GM19043 (cell line): ENCODE measurements at regions not wholly inside any gene's neighbourhood (a gene's known extent, or its start where the extent isn't known, plus 50 kb on each side); places are given as distances from the start of the nearest gene placed in this dataset.

ENCODE experiments used
- ATAC-seq: cut with Tn5 transposase; IDR thresholded peaks from one replicate; pipeline ENCODE4 v1.9.1; 2021; ENCODE audit warnings: low read depth; ENCODE audit not compliant: unreplicated experiment

DNA sequence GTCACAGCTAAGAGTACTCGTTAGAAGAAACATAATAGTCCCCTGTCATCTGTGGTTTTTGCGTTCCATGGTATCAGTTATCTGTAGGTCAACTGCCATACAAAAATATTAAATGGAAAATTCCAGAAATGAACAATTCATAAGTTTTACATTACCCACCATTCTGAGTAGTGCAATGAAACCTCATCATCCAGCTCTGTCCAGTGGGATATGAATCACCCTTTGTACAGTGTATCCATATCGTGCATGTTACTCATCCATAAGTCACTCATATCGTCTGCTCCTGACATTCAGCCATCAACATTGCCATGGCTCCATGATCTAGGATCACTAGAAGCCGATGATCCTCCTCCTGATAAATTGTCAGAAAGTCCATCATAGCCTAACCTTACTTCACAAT lies 174.9 kb upstream of the C11orf87 start:
- no peak for ATAC-seq

DNA sequence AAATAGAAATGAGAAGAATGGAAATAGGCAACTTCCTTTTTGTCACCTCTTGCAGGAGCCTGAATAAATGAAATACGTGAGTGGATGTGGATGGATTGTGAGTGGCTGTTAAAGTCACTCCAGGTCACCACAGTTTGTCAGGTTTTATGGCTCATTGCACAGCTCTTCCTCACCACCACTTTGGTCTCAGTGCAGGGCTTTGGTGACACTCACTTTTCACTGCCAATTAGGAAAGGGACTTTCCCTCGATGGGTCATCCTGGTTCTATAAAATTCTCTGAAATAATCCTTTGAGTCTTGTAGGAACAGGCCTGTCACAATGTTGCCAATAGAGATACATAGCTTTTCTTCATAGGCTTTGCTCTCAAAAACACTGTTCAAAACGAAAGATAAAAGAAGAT lies 172.4 kb upstream of the C11orf87 start:
- ATAC-seq = no peak

DNA sequence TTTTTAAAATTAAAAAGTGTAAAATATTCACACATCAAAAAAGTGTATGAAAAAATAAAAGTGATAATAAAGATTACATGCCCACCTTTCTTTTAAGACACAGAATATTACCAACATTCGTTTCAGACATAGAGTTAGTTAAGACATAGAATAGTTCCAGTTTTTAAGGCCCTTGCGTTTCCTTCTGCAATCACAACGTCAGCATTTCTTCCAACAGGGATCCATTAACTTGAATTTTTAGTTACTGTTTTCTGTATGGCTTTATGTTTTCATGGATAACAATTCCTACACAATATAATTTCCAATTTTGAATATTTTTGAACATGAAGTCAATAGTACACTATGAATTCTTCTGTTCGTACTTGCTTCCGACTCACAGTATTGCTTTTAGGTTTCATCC lies 170.8 kb upstream of the C11orf87 start:
- ATAC-seq = no peak

DNA sequence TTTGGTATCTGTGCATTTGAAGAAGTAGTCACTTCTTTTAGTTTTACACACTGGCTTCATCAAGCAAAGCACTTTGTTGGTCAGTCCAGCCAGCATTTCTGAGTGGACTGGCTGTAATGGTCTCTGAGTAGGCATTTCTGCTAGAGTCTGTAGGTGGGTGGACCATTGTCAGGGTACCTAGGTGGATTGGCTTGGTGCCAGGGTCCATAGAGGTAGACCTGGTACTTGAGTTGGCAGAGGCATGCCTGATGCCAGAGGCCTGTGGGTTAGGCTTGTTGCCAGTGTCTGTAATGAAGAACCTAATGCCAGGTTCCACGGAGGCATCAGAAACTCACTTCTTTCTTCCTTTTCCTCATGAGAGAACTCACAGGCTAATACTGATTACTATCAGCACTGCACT lies 157.9 kb upstream of the C11orf87 start:
- ATAC-seq = no peak

DNA sequence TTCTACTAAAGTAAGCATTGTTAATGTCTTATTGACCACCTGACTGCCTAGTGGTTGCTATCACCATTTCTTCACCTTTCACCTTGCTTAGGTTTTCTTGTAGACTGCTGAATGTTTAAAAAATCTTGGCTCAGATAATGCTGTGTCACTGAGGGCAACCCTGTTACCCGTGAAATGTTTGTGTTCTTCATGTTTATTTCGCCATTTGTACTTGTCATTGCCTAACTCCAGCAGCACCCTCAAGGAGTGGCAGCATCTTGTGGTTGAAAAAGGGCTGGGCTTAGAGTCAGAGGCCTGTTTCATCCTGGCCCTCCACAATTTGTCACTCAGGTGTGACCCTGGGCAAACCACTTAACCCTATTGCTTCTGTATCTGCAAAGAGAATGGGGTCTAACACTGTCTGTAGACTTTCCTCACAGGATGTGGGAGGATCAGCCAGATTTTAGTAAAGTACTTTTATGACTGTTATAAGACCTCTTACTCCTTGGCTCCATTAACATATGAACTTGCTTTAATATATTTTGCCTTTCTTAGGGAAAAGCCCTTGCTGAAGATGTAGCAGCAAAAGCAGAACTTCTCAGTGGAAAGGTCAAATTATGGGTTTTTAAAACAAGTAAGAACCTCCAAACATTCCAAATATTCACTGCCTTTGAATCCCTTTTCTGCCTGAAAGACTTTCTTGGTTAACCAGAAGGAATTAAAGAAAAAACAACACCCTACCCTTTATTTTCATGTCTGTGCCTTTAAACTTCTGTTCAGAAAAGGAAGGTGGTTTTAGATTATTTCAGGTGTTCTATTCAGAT lies 154.5 kb upstream of the C11orf87 start:
- no peak for ATAC-seq

DNA sequence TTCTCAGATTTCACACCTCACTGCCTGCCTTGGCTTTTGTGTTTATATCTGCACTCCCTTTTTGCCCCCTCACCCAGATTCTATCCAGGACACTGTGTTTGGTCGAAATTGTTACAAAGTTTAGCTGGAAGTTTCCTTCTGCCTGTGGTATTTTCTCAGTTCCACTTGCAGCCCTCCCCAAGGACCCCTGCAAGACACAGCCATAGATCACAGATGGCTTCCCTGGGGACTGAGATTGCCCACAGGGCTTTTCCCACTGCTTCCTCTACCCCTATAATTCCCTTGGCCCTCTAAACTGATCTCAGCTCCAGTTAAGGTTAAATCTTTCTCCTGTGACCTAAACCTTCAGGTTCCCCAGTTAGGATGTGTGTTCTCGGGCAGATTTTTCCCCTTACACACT lies 146.1 kb upstream of the C11orf87 start:
- ATAC-seq = no peak

DNA sequence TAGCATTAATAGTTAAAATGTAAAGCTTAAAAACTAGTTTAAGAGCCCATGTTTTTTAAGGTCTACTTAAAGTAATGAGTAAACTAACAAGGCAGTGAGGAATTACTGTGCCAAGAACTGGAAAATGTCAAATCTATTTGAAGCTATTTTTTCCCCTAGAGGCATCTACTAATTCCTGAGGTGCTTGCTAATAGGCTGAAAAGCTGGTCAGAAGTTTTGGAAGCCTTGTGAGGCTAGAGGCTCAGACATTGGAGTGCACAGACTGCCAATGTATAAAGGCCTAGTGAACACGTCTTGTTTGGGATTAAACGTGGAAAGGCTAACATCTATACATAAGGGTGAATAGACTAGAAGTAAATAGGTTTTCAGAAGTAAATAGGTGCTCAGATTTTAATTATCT lies 136.5 kb upstream of the C11orf87 start:
- ATAC-seq = no peak

DNA sequence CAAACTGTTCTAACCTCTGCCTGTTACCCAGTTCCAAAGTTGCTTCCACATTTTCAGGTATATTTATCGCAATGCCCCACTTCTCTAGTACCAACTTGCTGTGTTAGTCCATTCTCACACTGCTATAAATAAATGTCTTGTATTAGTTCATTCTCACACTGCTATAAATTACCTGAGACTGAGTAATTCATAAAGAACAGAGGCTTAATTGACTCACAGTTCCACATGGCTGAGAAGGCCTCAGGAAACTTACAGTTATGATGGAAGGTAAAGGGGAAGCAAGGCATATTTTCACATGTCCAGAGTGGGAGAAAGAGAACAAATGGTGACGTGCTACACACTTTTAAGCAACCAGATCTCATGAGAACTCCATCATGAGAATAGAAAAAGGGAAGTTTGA lies 130.4 kb upstream of the C11orf87 start:
- ATAC-seq = no peak

DNA sequence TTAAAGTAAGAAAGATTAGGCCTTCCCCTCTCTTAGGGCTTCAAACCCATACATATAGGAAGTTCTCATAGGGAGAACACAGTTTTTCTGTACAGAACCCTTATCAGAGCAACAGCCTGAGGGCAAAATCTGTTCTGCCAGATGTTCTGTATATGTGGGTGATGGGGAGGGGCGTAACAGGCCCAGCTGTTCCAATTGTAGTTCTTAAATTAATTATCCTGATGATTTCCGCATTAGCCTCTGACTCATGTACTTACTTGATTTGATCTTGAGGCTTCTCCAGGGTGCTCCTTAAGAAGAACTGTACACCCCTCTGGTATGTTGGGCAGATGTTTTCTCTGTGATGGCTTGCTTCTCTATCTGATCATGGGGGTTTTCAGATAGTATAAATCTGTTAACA lies 123.1 kb upstream of the C11orf87 start:
- no peak for ATAC-seq

DNA sequence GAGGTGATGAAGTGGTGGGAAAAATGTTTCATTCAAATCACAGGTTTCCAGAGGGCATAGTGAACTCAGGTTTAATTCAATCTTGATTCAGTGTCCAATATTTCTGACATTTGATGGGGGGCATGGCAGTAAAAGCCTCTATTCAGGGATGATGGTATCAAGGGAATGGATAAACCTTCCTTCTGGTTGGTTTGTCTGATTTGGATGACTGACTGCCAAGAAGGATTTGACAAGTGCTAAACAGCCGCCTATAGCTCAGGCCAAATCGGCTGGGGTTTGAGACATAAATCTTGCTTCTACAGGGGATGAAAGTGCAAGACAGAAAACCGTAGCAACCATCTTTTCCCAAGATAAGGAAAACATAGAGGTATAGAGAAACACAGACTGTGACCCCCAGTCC lies 121.8 kb upstream of the C11orf87 start:
- no peak for ATAC-seq

DNA sequence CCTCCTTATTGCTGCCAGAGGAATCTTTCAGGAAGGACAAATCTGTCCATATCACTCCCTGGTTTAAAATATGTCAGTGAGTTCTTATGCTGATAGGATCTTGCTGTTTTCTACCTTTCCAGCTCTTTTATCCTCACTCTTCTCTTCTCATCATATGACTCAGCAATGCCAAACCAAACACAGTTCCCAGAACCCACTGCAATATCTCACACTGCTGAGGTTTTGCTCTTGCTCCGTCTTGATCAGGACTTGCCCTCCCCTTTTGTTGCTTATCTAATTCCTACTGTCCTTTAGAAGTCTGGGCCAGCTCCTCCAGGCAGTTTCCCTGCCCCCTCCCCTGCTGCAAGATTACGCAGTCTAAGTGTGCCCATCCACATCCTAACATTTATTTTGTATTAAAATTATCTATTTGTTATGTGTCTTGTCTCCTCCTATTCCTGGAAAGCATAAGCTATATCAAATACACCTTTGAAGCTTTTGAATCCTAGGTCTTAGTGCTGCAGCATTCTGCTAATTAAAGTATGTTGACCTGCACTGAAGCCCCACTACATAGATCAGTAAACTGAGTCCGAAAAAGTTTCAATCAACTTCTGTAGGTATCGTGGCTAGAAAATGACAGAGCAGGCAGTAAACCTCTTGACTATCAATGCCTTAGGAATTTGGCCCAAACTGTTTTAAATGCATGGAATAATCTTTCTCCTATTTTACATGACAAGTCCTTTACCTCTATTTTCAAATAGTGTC lies 119.2 kb upstream of the C11orf87 start:
- no peak for ATAC-seq

DNA sequence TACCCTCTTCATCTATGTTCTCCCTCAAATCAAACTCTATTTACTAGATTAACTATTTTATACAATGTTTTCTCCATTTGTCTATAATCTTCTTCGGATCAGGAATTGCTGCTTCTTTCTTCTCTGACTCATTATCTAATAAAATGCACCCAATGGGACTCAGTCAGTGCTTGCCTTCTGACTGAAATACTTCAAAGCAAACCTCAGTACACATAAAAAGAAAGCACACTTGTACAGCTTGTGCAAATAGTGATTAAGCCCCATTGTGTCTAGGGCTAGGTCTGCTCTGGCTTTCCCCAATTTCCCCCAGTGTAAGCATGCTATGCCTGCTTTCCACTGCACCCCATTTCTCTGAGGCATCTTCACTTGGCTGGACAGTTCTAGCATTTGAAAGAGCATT lies 118.6 kb upstream of the C11orf87 start:
- no peak for ATAC-seq

DNA sequence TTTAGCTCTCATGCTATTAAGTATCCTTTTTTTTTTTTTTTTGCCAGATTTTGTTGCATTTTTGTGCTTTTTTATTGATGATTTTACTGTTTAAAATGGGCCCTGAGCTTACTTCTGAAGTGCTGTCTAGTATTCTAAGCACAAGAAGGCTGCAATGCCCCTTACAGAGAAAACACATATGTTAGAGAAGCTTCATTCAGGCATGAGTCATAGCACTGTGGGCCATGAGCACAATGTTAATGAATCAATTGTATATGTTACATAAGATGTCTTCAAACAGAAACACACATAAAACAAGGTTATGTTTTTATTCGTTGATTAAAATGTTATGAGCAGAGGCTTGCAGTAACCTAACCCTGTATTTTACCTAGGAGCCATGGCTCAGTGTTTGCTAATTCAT lies 117.8 kb upstream of the C11orf87 start:
- no peak for ATAC-seq

DNA sequence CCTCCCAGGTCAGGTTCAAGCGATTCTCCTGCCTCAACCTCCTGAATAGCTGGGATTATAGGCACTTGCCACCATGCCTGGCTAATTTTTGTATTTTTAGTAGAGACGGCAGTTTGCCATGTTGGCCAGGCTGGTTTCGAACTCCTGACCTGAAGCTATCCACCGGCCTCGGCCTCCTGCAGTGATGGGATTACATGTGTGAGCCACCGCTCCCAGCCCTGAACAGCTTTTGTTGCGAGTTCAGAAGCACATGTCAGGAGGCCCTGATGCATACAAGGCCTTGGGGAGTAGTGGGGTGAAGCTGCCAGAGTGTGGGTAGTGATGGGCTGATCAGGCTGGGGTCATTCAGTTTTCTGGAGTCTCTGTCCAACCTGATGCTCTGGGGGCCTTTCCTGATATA lies 117.0 kb upstream of the C11orf87 start:
- ATAC-seq = no peak

DNA sequence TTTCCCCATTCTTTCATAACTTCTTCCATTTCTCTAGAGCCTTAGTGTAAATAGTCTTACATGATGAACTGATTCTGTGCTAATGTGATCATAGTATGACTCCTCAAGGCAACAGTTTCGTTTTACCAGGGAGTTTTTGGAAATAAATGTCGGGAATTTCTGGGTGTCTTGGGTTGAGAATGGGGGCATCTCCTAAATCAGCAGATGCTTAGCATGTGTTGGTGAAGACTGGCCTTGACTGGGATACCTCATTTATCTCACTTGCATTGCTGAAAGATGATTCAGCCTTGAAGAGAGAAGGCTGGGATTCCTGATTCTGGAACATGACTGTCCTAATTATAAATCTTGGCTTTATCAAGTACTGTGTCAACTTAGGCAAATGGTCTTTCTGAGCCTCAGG lies 115.7 kb upstream of the C11orf87 start:
- ATAC-seq = no peak

DNA sequence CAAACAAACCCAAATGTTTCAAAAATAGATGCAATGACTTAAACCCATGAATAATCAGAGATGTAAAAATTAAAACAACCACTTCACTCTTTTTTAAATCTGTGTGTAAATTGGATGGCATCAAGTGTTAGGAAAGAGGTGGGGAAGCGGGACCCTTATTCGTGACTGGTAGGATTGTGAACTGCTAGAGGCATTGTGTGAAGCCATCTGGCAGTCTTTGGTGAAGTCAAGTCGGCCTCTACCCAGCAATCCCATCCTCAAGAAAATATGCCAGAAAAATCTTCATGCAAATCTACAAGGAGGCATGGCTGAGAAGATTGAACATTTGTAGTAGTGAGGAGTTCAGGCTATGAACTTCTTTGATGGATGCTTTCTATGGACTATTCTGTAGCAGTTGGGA lies 114.6 kb upstream of the C11orf87 start:
- no peak for ATAC-seq

DNA sequence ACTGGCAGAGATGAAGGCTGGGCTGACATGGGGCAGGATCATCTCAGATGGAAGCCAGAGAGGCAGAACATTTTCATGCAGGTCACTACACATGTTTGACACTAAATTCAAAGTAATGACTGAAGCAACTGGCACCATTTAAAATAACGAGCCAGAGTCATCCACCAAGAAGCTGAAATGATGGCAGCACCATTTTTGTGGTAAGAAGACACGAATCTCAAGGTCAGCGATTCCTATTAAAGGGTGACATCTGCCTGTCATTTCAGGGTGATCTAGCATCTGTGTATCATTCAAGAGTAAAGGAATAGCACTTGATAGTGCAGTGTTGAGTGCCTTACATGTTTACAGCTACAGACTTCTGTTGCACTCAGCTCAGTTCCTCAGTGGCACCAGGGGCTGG lies 113.4 kb upstream of the C11orf87 start:
- no peak for ATAC-seq

DNA sequence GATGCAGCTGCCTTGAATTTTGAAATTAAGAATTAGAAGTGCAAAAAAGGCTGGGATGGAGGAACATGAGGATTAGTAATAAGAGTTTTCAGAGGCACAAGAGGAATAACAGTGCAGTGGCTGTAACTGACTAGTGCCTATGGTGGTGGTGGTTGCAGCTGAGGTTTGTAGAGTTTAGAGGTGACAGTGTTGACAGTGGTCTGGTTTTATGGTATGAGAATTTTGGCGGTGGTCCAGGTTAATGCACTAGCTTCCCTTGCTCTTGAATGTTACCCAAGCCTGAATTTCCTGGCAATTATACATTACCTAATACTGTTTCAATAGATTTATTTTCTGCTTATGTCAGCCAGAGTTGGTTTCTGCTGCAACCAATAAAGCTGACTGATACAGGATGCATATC lies 112.8 kb upstream of the C11orf87 start:
- ATAC-seq = no peak

DNA sequence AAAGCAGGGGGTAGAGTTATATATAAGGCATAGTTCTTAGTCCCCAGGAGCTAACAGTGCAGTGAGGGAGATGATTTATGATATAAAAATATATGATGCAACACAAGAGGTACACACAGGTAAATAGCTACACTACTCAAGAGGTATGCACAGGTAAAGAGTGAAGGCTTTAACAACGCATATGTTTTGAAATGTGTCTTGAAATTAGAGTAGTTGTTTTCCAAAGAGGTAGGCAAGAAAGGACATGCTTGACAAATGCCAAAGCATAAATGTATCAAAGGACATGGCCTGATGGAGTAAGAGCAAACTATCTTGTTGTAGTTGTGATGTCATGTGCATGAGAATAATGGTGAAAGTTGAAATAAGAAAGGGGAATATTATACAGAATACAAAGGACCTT lies 104.3 kb upstream of the C11orf87 start:
- ATAC-seq = no peak

DNA sequence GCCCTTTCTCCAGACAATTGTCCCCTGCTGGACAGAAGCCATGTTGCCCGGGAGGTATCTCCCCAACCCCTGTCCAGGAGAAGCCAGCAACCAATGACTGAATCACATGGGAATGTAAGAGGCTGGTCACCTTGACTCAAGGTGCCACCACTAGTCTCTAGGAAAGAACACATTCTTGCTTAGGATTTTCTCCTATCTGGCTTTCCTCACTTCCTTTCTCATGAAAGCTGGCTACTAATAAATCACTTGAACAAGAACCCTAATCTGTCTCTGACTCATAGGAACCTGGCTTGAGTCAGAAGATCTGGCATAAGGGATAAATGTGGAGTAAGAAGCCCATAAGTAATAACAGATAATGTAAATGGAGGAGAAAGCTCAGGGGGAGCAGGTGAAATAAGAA lies 101.4 kb upstream of the C11orf87 start:
- ATAC-seq = no peak

DNA sequence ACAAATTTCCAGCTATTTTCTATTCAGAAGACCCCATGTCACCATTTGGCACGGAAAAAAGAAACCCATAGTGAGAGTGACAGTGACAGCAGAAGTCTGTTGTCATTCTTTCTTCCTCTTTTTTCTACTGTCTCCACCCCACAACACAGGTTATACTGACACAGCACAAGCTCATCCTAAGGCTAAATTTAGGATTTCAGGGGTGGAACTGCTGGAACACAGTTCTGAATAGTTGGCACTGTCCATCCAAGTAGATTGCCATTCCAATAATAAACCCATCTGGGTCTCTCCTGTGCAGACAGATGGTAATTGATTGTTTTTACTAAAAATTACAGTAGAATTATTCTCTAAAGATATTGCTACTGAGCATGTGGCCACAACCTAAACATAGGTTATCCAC lies 95.2 kb upstream of the C11orf87 start:
- ATAC-seq = no peak

DNA sequence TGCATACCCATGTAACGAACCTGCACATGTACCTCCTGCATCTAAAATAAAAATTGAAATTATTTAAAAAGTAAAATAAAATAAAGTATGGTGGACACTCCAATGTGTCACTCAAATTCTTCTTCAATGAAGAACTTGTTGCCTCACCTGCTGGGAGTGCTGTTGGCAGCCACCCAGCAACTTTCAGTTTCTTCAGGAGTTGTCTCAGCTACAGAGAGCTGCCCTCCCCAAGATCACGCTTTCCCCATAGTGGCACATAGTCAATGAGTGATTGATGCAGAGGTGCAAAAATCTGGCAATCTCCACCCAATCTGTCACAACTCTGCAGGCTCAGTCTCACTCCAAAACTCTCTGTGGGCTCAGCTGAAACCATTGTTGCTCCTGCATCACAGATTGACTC lies 92.3 kb upstream of the C11orf87 start:
- ATAC-seq = no peak
